SK-N-MC (cell line): ENCODE measurements at regions not wholly inside any gene's neighbourhood (a gene's known extent, or its start where the extent isn't known, plus 50 kb on each side); places are given as distances from the start of the nearest gene placed in this dataset.

ENCODE experiments used
- EZH2 ChIP-seq: fragments of 200-600 bp; sonication (generic); IDR thresholded peaks from one replicate; pipeline ENCODE4 v1.6.1; 2017; ENCODE audit warnings: antibody characterized with exemption
- POLR2AphosphoS5 ChIP-seq: IDR thresholded peaks from 2 replicates; pipeline ENCODE4 v1.6.1; 2012; ENCODE audit warnings: mild to moderate bottlenecking, low read depth, low read length, borderline replicate concordance

DNA sequence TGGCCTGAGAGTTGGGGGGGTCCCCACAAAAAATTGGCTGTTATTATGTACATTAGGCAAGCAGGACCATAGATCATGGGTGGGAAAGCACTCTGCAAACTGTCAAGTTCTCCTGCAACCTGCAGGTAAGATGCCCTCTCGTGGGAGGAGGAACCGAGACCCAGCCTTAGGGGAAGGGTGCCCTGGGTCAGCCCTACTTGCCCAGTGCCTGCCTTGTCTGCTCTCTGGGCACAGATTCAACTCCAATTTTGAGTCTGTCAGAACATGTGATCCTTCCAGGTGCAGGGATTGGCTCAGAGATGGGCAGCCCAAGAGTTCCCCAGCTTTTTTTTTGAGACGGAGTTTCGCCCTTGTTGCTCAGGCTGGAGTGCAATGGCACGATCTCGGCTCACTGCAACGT lies 99.2 kb downstream of the PLXNA1 start:
- TF ChIP-seq POLR2AphosphoS5 (no peak), EZH2 (no peak)
